Spleen (tissue), 7 donors: ENCODE measurements at regions not wholly inside any gene's neighbourhood (a gene's known extent, or its start where the extent isn't known, plus 50 kb on each side); places are given as distances from the start of the nearest gene placed in this dataset.

Source experiments
- CTCF ChIP-seq, 11 experiments: fragments of 200-600 bp in 7 of 11; fragments of 450-650 bp in 4 of 11; sonication (generic) in 4 of 11; IDR thresholded peaks in 8 of 11; conservative IDR thresholded peaks in 3 of 11; 1 replicate in 7 of 11; 2 replicates in 4 of 11; pipeline versions ENCODE4 v1.4.0 to v1.8.0; 2016 to 2021; ENCODE audit warnings: antibody characterized with exemption in 11 of 11, inconsistent platforms in 4 of 11, mild to moderate bottlenecking in 1 of 11
- POLR2A ChIP-seq, 3 donors: fragments of 450-650 bp; IDR thresholded peaks; one replicate each; pipeline ENCODE4 v1.5.1; 2017; ENCODE audit warnings: antibody characterized with exemption in 3 of 3, mild to moderate bottlenecking in 1 of 3
- POLR2AphosphoS5 ChIP-seq, 3 donors: sonication (generic); formaldehyde crosslinking; IDR thresholded peaks; one replicate each; pipeline ENCODE4 v1.5.1; 2017; ENCODE audit warnings: antibody characterized with exemption in 3 of 3
- donor health status: DM: no; HTN: no; CAD: no; lungs with moderate emphysema.
- donor health status: DM: no; HTN: no; CAD: no.
- donor health status: DM: no; HTN: no; CAD: no.

GRCh38 chr13:62246581-62246980 lies 830.9 kb upstream of the PCDH20 start:
- TF ChIP-seq CTCF (IDR thresholded peaks at IDR 0.05 in 8 of 11, conservative IDR thresholded peaks at IDR 0.05 in 3 of 11) (no peak), POLR2A (IDR thresholded peaks at IDR 0.05) (no peak), POLR2AphosphoS5 (IDR thresholded peaks at IDR 0.05) (no peak)
